Left lung (tissue), 4 donors: ENCODE measurements at regions not wholly inside any gene's neighbourhood (a gene's known extent, or its start where the extent isn't known, plus 50 kb on each side); places are given as distances from the start of the nearest gene placed in this dataset.
"Not testable (repeated sequence)": the region's sequence is repeated elsewhere in the genome, so short reads cannot be mapped to it uniquely, and the experiment has no call there.

ENCODE experiments used
- ATAC-seq: fragments of 200-7000 bp; cut with Tn5 transposase; one replicate; pipeline ENCODE4 v1.9.1; 2020; ENCODE audit warnings: moderate library complexity
- DNase-seq, 4 donors: peaks; one replicate each; pipeline ENCODE4 v3.0.0-alpha.2; 2013 to 2020
- H3K27ac ChIP-seq, 2 donors: fragments of 200-600 bp; sonication (generic) in 1 of 2; one replicate each; pipeline versions ENCODE4 v1.5.0 to v1.8.0; 2020 to 2021
- H3K27me3 ChIP-seq, 2 donors: fragments of 200-600 bp; sonication (generic) in 1 of 2; one replicate each; pipeline versions ENCODE4 v1.5.0 to v1.8.0; 2020 to 2021
- H3K36me3 ChIP-seq, 2 donors: fragments of 200-600 bp; sonication (generic) in 1 of 2; one replicate each; pipeline versions ENCODE4 v1.5.0 to v1.8.0; 2020 to 2021
- H3K4me1 ChIP-seq, 2 donors: fragments of 200-600 bp; one replicate each; pipeline ENCODE4 v1.8.0; 2021
- H3K4me3 ChIP-seq, 2 donors: fragments of 200-600 bp; sonication (generic) in 1 of 2; one replicate each; pipeline versions ENCODE4 v1.5.0 to v1.8.0; 2020 to 2021; ENCODE audit warnings: mild to moderate bottlenecking in 1 of 2
- H3K9me3 ChIP-seq, 2 donors: fragments of 200-600 bp; sonication (generic) in 1 of 2; one replicate each; pipeline versions ENCODE4 v1.5.0 to v1.8.0; 2020 to 2021
- CTCF ChIP-seq, 2 donors: fragments of 200-600 bp; sonication (generic) in 1 of 2; IDR thresholded peaks; one replicate each; pipeline versions ENCODE4 v1.5.0 to v1.8.0; 2021; ENCODE audit warnings: antibody characterized with exemption in 2 of 2
- intact Hi-C, 2 donors: fragments of 100-400 bp; cut with DNase I; formaldehyde crosslinking; loops; one replicate each; pipeline versions ENCODE4 v1.11.2 to v1.14.2; 2022
- donor health status: DM: no; HTN: yes; CAD: no.
- donor health status: DM: no; HTN: no; CAD: no.

DNA sequence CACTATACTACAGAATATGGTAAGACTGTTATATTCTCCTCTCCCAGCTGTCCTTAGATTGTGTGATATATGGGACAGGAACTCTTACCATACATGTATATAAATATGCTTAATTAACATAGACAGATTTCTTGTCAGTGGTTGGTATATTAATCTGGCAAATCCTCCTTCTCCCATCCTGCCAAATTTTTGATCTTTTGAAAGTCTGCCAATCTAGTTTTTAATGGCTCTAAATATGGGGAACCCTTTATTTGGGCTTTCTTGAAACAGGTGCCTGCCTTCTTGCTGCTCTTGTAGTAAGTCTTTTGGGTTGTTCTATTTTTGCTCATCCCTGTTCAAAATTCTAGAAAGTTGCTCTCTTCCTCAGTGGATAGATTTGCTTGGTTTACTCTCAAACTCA, 63.5 kb downstream of the SPATA31D1 start:
- peaks cover 0 to 5% of the 10 kb centered on the region in 2 donors for H3K9me3 ChIP-seq
- H3K4me3 ChIP-seq = no peak overlapping the region
- H3K36me3 ChIP-seq = no peaks in the 10 kb centered on the region
- no peaks in the 10 kb centered on the region for H3K27me3 ChIP-seq
- no peak for TF ChIP-seq CTCF (IDR thresholded peaks at IDR 0.05)
- no peak overlapping the region for H3K27ac ChIP-seq
- ATAC-seq (no peak), DNase-seq (no peak)
- intact Hi-C loops = no loop called here
- H3K4me1 ChIP-seq = no peaks in the 10 kb centered on the region

GRCh38 chr9:82054264-82055015, 65.9 kb downstream of the SPATA31D1 start:
- Histone ChIP-seq H3K9me3 (peaks cover 0 to 5% of the 10 kb centered on the region in 2 donors), H3K4me1 (no peaks in the 10 kb centered on the region), H3K27me3 (no peaks in the 10 kb centered on the region), H3K4me3 (no peak overlapping the region), H3K27ac (no peak overlapping the region), H3K36me3 (no peaks in the 10 kb centered on the region)
- ATAC-seq (no peak), DNase-seq (peak in 1 of 4 donors; percentile 70)
- no peak for TF ChIP-seq CTCF (IDR thresholded peaks at IDR 0.05)
- intact Hi-C loops = no loop called here

- DNase-seq = no peak
- Histone ChIP-seq H3K27ac (no peak overlapping the region), H3K9me3 (peaks cover 0 to 5% of the 10 kb centered on the region in 2 donors), H3K4me1 (no peaks in the 10 kb centered on the region), H3K36me3 (no peaks in the 10 kb centered on the region), H3K27me3 (no peaks in the 10 kb centered on the region), H3K4me3 (no peak overlapping the region)
- ATAC-seq = no peak
- TF ChIP-seq CTCF (IDR thresholded peaks at IDR 0.05) = no peak
- intact Hi-C loops = no loop called here
These were observed 69.2 kb downstream of the SPATA31D1 start for GRCh38 chr9:82057805-82058204.

GRCh38 chr9:82061801-82062200, 73.2 kb downstream of the SPATA31D1 start:
- H3K36me3 ChIP-seq, H3K27me3 ChIP-seq, DNase-seq, intact Hi-C loops, H3K4me1 ChIP-seq, ATAC-seq, H3K4me3 ChIP-seq, H3K27ac ChIP-seq, H3K9me3 ChIP-seq: not testable (repeated sequence)

- Histone ChIP-seq H3K4me3 (no peak overlapping the region), H3K27me3 (no peaks in the 10 kb centered on the region), H3K36me3 (no peaks in the 10 kb centered on the region), H3K4me1 (no peaks in the 10 kb centered on the region), H3K27ac (no peak overlapping the region), H3K9me3 (no peaks in the 10 kb centered on the region)
- no peak for TF ChIP-seq CTCF (IDR thresholded peaks at IDR 0.05)
- no peak for DNase-seq
- intact Hi-C loops = no loop called here
- ATAC-seq = no peak
These were observed 73.7 kb downstream of the SPATA31D1 start for GRCh38 chr9:82062245-82062644.
